SU-DHL-6 (cell line): ENCODE measurements at regions not wholly inside any gene's neighbourhood (a gene's known extent, or its start where the extent isn't known, plus 50 kb on each side); places are given as distances from the start of the nearest gene placed in this dataset.

Source experiments
- H2AFZ ChIP-seq: fragments of 200-600 bp; sonication (generic); 2 replicates; pipeline ENCODE4 v1.6.1; 2014; ENCODE audit warnings: low read depth, mild to moderate bottlenecking, moderate library complexity, mixed read lengths, antibody characterized with exemption, low read length; ENCODE audit not compliant: severe bottlenecking
- H3F3A ChIP-seq: fragments of 200-600 bp; shearing (Covaris generic); 2 replicates; pipeline ENCODE4 v1.6.0; 2016; ENCODE audit warnings: antibody characterized with exemption, mild to moderate bottlenecking; ENCODE audit not compliant: insufficient read depth
- H3K27ac ChIP-seq: fragments of 200-600 bp; sonication (generic); 2 replicates; pipeline ENCODE4 v1.5.1; 2016; ENCODE audit warnings: low read depth, mild to moderate bottlenecking, low read length, moderate library complexity, mixed read lengths
- H3K27me3 ChIP-seq: fragments of 200-600 bp; sonication (generic), shearing (Covaris generic); 2 replicates; pipeline ENCODE4 v1.6.0; 2014; ENCODE audit warnings: mild to moderate bottlenecking, low read length
- H3K36me3 ChIP-seq: fragments of 200-600 bp; sonication (generic); 2 replicates; pipeline ENCODE4 v1.6.1; 2014; ENCODE audit warnings: mild to moderate bottlenecking, low read length, mixed read lengths
- H3K4me2 ChIP-seq: fragments of 300-600, 200-600 bp; shearing (Covaris generic), sonication (generic); 2 replicates; pipeline ENCODE4 v1.6.0; 2014; ENCODE audit warnings: low read length, low read depth, mild to moderate bottlenecking; ENCODE audit not compliant: poor library complexity, severe bottlenecking
- H3K4me3 ChIP-seq: fragments of 200-600 bp; sonication (generic); 2 replicates; pipeline ENCODE4 v1.5.1; 2014; ENCODE audit warnings: antibody characterized with exemption, low read length, mild to moderate bottlenecking, mixed read lengths; ENCODE audit not compliant: insufficient read depth, poor library complexity, severe bottlenecking
- H3K79me2 ChIP-seq: fragments of 200-600 bp; sonication (generic); 2 replicates; pipeline ENCODE4 v1.6.1; 2014; ENCODE audit warnings: mild to moderate bottlenecking, low read length, moderate library complexity; ENCODE audit not compliant: insufficient read depth
- H3K9ac ChIP-seq: fragments of 200-600 bp; sonication (generic); 2 replicates; pipeline ENCODE4 v1.7.0; 2014; ENCODE audit warnings: mild to moderate bottlenecking, low read length
- H3K9me2 ChIP-seq: fragments of 200-600 bp; sonication (generic); replicated peaks from 2 replicates; pipeline ENCODE4 v1.6.1; 2014; ENCODE audit warnings: low read length; ENCODE audit not compliant: insufficient read depth
- H3K9me3 ChIP-seq: fragments of 200-600 bp; sonication (generic); 2 replicates; pipeline ENCODE4 v1.6.1; 2014; ENCODE audit warnings: low read length, mixed read lengths; ENCODE audit not compliant: insufficient read depth
- H4K20me1 ChIP-seq: fragments of 200-600 bp; sonication (generic); 2 replicates; pipeline ENCODE4 v1.6.1; 2014; ENCODE audit warnings: low read depth, mild to moderate bottlenecking, antibody characterized with exemption, low read length, moderate library complexity, mixed read lengths
- CTCF ChIP-seq: fragments of 200-600 bp; sonication (generic); IDR thresholded peaks from one replicate; pipeline ENCODE4 v1.5.1; 2017; ENCODE audit warnings: antibody characterized with exemption, mild to moderate bottlenecking, low read length, moderate library complexity; ENCODE audit not compliant: insufficient read depth, poor library complexity, severe bottlenecking
- EZH2phosphoT487 ChIP-seq: fragments of 200-600 bp; sonication (generic), shearing (Covaris generic); conservative IDR thresholded peaks from 2 replicates; pipeline ENCODE4 v1.6.1; 2018; ENCODE audit warnings: mild to moderate bottlenecking, antibody characterized with exemption, low read length, moderate library complexity, mixed read lengths

GRCh38 chr5:175223291-175223690 is 220.7 kb downstream of the DRD1 start:
- Histone ChIP-seq H3K9me2 (no peaks in the 10 kb centered on the region), H2AFZ (no peak overlapping the region), H3K4me3 (no peak overlapping the region), H3K9me3 (no peaks in the 10 kb centered on the region), H4K20me1 (no peaks in the 10 kb centered on the region), H3K4me2 (no peak overlapping the region), H3K36me3 (no peaks in the 10 kb centered on the region), H3F3A (no peaks in the 10 kb centered on the region), H3K79me2 (no peaks in the 10 kb centered on the region), H3K27me3 (no peaks in the 10 kb centered on the region), H3K27ac (no peak overlapping the region), H3K9ac (no peak overlapping the region)
- TF ChIP-seq EZH2phosphoT487: no peak

- Histone ChIP-seq H3K9me2 (no peaks in the 10 kb centered on the region), H3K4me3 (no peak overlapping the region), H3K27ac (no peak overlapping the region), H3K9ac (no peak overlapping the region), H4K20me1 (no peaks in the 10 kb centered on the region), H3F3A (no peaks in the 10 kb centered on the region), H3K27me3 (no peaks in the 10 kb centered on the region), H3K79me2 (no peaks in the 10 kb centered on the region), H2AFZ (no peak overlapping the region), H3K4me2 (no peak overlapping the region), H3K36me3 (no peaks in the 10 kb centered on the region), H3K9me3 (no peaks in the 10 kb centered on the region)
- TF ChIP-seq EZH2phosphoT487 (no peak), CTCF (no peak)
Observed at GRCh38 chr5:175222621-175223020, 221.4 kb downstream of the DRD1 start.

- Histone ChIP-seq H4K20me1 (no peaks in the 10 kb centered on the region), H3K4me2 (no peak overlapping the region), H3K27me3 (no peaks in the 10 kb centered on the region), H3K79me2 (no peaks in the 10 kb centered on the region), H3K9me3 (no peaks in the 10 kb centered on the region), H2AFZ (no peak overlapping the region), H3K9me2 (no peaks in the 10 kb centered on the region), H3F3A (no peaks in the 10 kb centered on the region), H3K9ac (no peak overlapping the region), H3K27ac (no peak overlapping the region), H3K4me3 (no peak overlapping the region), H3K36me3 (no peaks in the 10 kb centered on the region)
- TF ChIP-seq CTCF: no peak
- TF ChIP-seq EZH2phosphoT487: no peak
Observed at GRCh38 chr5:175220549-175220948, 223.4 kb downstream of the DRD1 start.

- TF ChIP-seq EZH2phosphoT487 (no peak), CTCF (no peak)
- no peak overlapping the region for H3K4me3 ChIP-seq
- no peaks in the 10 kb centered on the region for H3K27me3 ChIP-seq
- H4K20me1 ChIP-seq: no peaks in the 10 kb centered on the region
- H3K9me3 ChIP-seq: no peaks in the 10 kb centered on the region
- no peaks in the 10 kb centered on the region for H3K9me2 ChIP-seq
- H3F3A ChIP-seq: no peaks in the 10 kb centered on the region
- H3K9ac ChIP-seq: no peak overlapping the region
- no peak overlapping the region for H3K27ac ChIP-seq
- no peaks in the 10 kb centered on the region for H3K36me3 ChIP-seq
- H3K4me2 ChIP-seq: no peak overlapping the region
- no peaks in the 10 kb centered on the region for H3K79me2 ChIP-seq
- H2AFZ ChIP-seq: no peak overlapping the region
Observed at GRCh38 chr5:175219366-175219765, 224.6 kb downstream of the DRD1 start.
